A549 (cell line): ENCODE measurements at regions not wholly inside any gene's neighbourhood (a gene's known extent, or its start where the extent isn't known, plus 50 kb on each side); places are given as distances from the start of the nearest gene placed in this dataset.

Experiments used
- ATAC-seq, 2 experiments: fragments of 200-7000 bp in 1 of 2; fragments of >200 bp in 1 of 2; cut with Nextera tagmentation in 1 of 2; cut with Tn5 transposase in 1 of 2; 3 replicates each; pipeline versions ENCODE4 v1.8.0 to v1.9.1; 2018 to 2020; ENCODE audit warnings: mild to moderate bottlenecking in 1 of 2, moderate library complexity in 1 of 2
- CTCF ChIA-PET: fragments of 300-600 bp; sonication (Branson Sonifier 250); formaldehyde crosslinking; extraction: SDS; loops from one replicate; lab custom pipeline; 2021; ENCODE audit warnings: antibody characterized with exemption, inconsistent platforms; lab: Yijun Ruan, JAX
- POLR2A ChIA-PET: fragments of 350-600 bp; formaldehyde crosslinking; extraction: SDS; loops from one replicate; lab custom pipeline; 2021; ENCODE audit warnings: antibody characterized with exemption, inconsistent platforms; lab: Yijun Ruan, JAX
- DNase-seq, 2 experiments: peaks; one replicate each; pipeline versions ENCODE4 v3.0.0 to v3.0.0-alpha.2; 2011 to 2016; ENCODE audit warnings: low read depth in 1 of 2, low spot score in 1 of 2
- FAIRE-seq: peaks from 2 replicates; lab custom pipeline; 2011; peaks lifted over from hg19 to GRCh38; lab: Jason Lieb, UNC
- H3K27ac ChIP-seq, 2 experiments: fragments of >200 bp; sonication (Bioruptor Twin); formaldehyde crosslinking; 3 replicates each; pipeline ENCODE4 v1.5.1; 2016 to 2017
- H3K4me1 ChIP-seq: fragments of >200 bp; sonication (Bioruptor Twin); formaldehyde crosslinking; 3 replicates; pipeline ENCODE4 v1.6.1; 2016
- H3K4me2 ChIP-seq: fragments of >200 bp; sonication (Bioruptor Twin); formaldehyde crosslinking; 3 replicates; pipeline ENCODE4 v1.6.1; 2016
- H3K4me3 ChIP-seq: fragments of >200 bp; sonication (Bioruptor Twin); formaldehyde crosslinking; 3 replicates; pipeline ENCODE4 v1.5.1; 2016
- H3K9me3 ChIP-seq: fragments of >200 bp; sonication (Bioruptor Twin); formaldehyde crosslinking; 3 replicates; pipeline ENCODE4 v1.6.1; 2016
- BHLHE40 ChIP-seq: IDR thresholded peaks from 2 replicates; pipeline ENCODE4 v1.6.1; 2012; ENCODE audit warnings: low read depth, low read length, inconsistent platforms
- CHD2 ChIP-seq: fragments of 150-350 bp; IDR thresholded peaks from 2 replicates; pipeline ENCODE4 v1.6.1; 2014; ENCODE audit warnings: low read length; ENCODE audit not compliant: partially characterized antibody
- EHF ChIP-seq: fragments of 250-450 bp; sonication (Bioruptor Pico); IDR thresholded peaks from 2 replicates; pipeline ENCODE4 v1.5.0; 2020; ENCODE audit warnings: mild to moderate bottlenecking
- EHMT2 ChIP-seq: fragments of 200-600 bp; sonication (generic); IDR thresholded peaks from 2 replicates; pipeline ENCODE4 v1.6.1; 2016; ENCODE audit warnings: antibody characterized with exemption, low read depth, mild to moderate bottlenecking, moderate library complexity
- GATA3 ChIP-seq: IDR thresholded peaks from 2 replicates; pipeline ENCODE4 v1.6.1; 2012; ENCODE audit warnings: borderline replicate concordance
- HOXA7 ChIP-seq: fragments of 250-450 bp; sonication (Bioruptor Pico); IDR thresholded peaks from 2 replicates; pipeline ENCODE4 v1.5.0; 2020; ENCODE audit warnings: mild to moderate bottlenecking, moderate library complexity
- HOXB5 ChIP-seq: fragments of 250-450 bp; sonication (Bioruptor Pico); IDR thresholded peaks from 2 replicates; pipeline ENCODE4 v1.5.0; 2020; ENCODE audit warnings: mild to moderate bottlenecking, moderate library complexity
- JUNB ChIP-seq: fragments of >200 bp; sonication (Bioruptor Twin); formaldehyde crosslinking; IDR thresholded peaks from 2 replicates; pipeline ENCODE4 v1.6.1; 2016
- KDM1A ChIP-seq: fragments of 200-600 bp; sonication (generic); IDR thresholded peaks from 2 replicates; pipeline ENCODE4 v1.6.1; 2016; ENCODE audit warnings: low read depth, mild to moderate bottlenecking
- KDM5A ChIP-seq: fragments of 200-600 bp; sonication (generic); IDR thresholded peaks from 2 replicates; pipeline ENCODE4 v1.6.1; 2016; ENCODE audit warnings: antibody characterized with exemption, mild to moderate bottlenecking
- MAFK ChIP-seq: fragments of 450-650 bp; IDR thresholded peaks from 2 replicates; pipeline ENCODE4 v1.6.1; 2014; ENCODE audit not compliant: partially characterized antibody
- NR3C1 ChIP-seq: fragments of >200 bp; sonication (Bioruptor Twin); formaldehyde crosslinking; IDR thresholded peaks from 3 replicates; pipeline ENCODE4 v1.6.1; 2017
- POLR2A ChIP-seq: IDR thresholded peaks from 2 replicates; pipeline ENCODE4 v1.6.1; 2012; ENCODE audit warnings: mild to moderate bottlenecking, low read length
- RCOR1 ChIP-seq: fragments of 150-350 bp; IDR thresholded peaks from 2 replicates; pipeline ENCODE4 v1.6.1; 2014; ENCODE audit warnings: antibody characterized with exemption, low read length, low read depth
- SMC3 ChIP-seq: fragments of >200 bp; sonication (Bioruptor Twin); formaldehyde crosslinking; IDR thresholded peaks from 3 replicates; pipeline ENCODE4 v1.6.1; 2018; ENCODE audit warnings: inconsistent platforms
- SREBF2 ChIP-seq: fragments of 450-650 bp; IDR thresholded peaks from 2 replicates; pipeline ENCODE4 v1.6.1; 2014; ENCODE audit warnings: mild to moderate bottlenecking, moderate library complexity
- USF2 ChIP-seq: fragments of 450-650 bp; IDR thresholded peaks from 2 replicates; pipeline ENCODE4 v1.6.1; 2014; ENCODE audit warnings: antibody characterized with exemption
- ZC3H11A ChIP-seq: fragments of 450-650 bp; IDR thresholded peaks from 2 replicates; pipeline ENCODE4 v1.6.1; 2014; ENCODE audit warnings: antibody characterized with exemption, mild to moderate bottlenecking
- ZFP36 ChIP-seq: fragments of 450-650 bp; IDR thresholded peaks from 2 replicates; pipeline ENCODE4 v1.6.1; 2014; ENCODE audit warnings: borderline replicate concordance; ENCODE audit not compliant: partially characterized antibody
- WGBS: methylation state at CpG from one replicate; pipeline ENCODE4 v1.1.6; 2017; ENCODE audit errors: missing lambda C conversion rate; 5-methylcytosine and 5-hydroxymethylcytosine counted together
- TF ChIP-seq, protein P1 (sequence below): IDR thresholded peaks from 2 replicates; pipeline ENCODE4 v1.6.1; 2012; ENCODE audit warnings: low read depth, borderline replicate concordance
- TF ChIP-seq, protein P2 (sequence below): IDR thresholded peaks from 2 replicates; pipeline ENCODE4 v1.6.1; 2012
- TF ChIP-seq, protein P3 (sequence below): fragments of 200-600 bp; sonication (generic); IDR thresholded peaks from 2 replicates; pipeline ENCODE4 v1.6.1; 2016; ENCODE audit warnings: antibody characterized with exemption, mild to moderate bottlenecking, moderate library complexity
- TF ChIP-seq, protein P4 (sequence below): fragments of 250-450 bp; sonication (Bioruptor Pico); IDR thresholded peaks from 2 replicates; pipeline ENCODE4 v1.5.0; 2021; ENCODE audit warnings: mild to moderate bottlenecking, moderate library complexity, borderline replicate concordance
- TF ChIP-seq, protein P5 (sequence below): fragments of 250-450 bp; sonication (Bioruptor Pico); IDR thresholded peaks from 2 replicates; pipeline ENCODE4 v1.5.0; 2020; ENCODE audit warnings: low read depth, mild to moderate bottlenecking, moderate library complexity

- DNase-seq (no peak), ATAC-seq (no peak)
- TF ChIP-seq, protein P1, sequence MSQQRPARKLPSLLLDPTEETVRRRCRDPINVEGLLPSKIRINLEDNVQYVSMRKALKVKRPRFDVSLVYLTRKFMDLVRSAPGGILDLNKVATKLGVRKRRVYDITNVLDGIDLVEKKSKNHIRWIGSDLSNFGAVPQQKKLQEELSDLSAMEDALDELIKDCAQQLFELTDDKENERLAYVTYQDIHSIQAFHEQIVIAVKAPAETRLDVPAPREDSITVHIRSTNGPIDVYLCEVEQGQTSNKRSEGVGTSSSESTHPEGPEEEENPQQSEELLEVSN: no peak
- TF ChIP-seq HOXA7 (CRISPR knock-in tag): no peak
- TF ChIP-seq POLR2A: no peak
- TF ChIP-seq EHMT2: no peak
- TF ChIP-seq SMC3: no peak
- no peak for TF ChIP-seq NR3C1
- TF ChIP-seq ZC3H11A: no peak
- no peak for TF ChIP-seq KDM5A
- TF ChIP-seq JUNB: no peak
- TF ChIP-seq, protein P2, sequence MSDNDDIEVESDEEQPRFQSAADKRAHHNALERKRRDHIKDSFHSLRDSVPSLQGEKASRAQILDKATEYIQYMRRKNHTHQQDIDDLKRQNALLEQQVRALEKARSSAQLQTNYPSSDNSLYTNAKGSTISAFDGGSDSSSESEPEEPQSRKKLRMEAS: no peak
- no peak for TF ChIP-seq HOXB5 (CRISPR knock-in tag)
- TF ChIP-seq, all 56 proteins: peak for 0
- Histone ChIP-seq H3K4me3 (no peak overlapping the region), H3K9me3 (no peaks in the 10 kb centered on the region), H3K4me1 (no peaks in the 10 kb centered on the region), H3K27ac (no peak overlapping the region), H3K4me2 (no peak overlapping the region)
- no peak for FAIRE-seq
- ChIA-PET CTCF (interaction anchor here (0.7 to 1.1 kb wide), 2 partner anchors 130 to 1254 kb away, joined by 3 to 4 read pairs; no protein-coding TSS in a partner anchor), POLR2A (no interaction called here)
- WGBS: 53% methylated on average over 1 of the region's 4 CpGs
These were observed 111.2 kb upstream of the FAM174A start for GRCh38 chr5:100424017-100424416.

GRCh38 chr5:100423330-100423729 lies 111.8 kb upstream of the FAM174A start:
- ATAC-seq (no peak), FAIRE-seq (no peak)
- Histone ChIP-seq H3K4me2 (no peak overlapping the region), H3K9me3 (no peaks in the 10 kb centered on the region), H3K4me3 (no peak overlapping the region), H3K27ac (no peak overlapping the region)
- CTCF ChIA-PET: interaction anchor here (1.1 kb wide), 1 partner anchor 1255 kb away, joined by 3 read pairs; no protein-coding TSS in a partner anchor
- TF ChIP-seq, protein P3, sequence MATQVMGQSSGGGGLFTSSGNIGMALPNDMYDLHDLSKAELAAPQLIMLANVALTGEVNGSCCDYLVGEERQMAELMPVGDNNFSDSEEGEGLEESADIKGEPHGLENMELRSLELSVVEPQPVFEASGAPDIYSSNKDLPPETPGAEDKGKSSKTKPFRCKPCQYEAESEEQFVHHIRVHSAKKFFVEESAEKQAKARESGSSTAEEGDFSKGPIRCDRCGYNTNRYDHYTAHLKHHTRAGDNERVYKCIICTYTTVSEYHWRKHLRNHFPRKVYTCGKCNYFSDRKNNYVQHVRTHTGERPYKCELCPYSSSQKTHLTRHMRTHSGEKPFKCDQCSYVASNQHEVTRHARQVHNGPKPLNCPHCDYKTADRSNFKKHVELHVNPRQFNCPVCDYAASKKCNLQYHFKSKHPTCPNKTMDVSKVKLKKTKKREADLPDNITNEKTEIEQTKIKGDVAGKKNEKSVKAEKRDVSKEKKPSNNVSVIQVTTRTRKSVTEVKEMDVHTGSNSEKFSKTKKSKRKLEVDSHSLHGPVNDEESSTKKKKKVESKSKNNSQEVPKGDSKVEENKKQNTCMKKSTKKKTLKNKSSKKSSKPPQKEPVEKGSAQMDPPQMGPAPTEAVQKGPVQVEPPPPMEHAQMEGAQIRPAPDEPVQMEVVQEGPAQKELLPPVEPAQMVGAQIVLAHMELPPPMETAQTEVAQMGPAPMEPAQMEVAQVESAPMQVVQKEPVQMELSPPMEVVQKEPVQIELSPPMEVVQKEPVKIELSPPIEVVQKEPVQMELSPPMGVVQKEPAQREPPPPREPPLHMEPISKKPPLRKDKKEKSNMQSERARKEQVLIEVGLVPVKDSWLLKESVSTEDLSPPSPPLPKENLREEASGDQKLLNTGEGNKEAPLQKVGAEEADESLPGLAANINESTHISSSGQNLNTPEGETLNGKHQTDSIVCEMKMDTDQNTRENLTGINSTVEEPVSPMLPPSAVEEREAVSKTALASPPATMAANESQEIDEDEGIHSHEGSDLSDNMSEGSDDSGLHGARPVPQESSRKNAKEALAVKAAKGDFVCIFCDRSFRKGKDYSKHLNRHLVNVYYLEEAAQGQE: no peak
- TF ChIP-seq EHF (CRISPR knock-in tag) (no peak), RCOR1 (no peak)
- TF ChIP-seq, all 56 proteins: peak for 0
- DNase-seq: peak in 1 of 2 experiments; percentile 24
- 48% methylated on average over 5 of the region's 5 CpGs for WGBS
- H3K4me1 ChIP-seq: no peaks in the 10 kb centered on the region
- POLR2A ChIA-PET: no interaction called here

DNA sequence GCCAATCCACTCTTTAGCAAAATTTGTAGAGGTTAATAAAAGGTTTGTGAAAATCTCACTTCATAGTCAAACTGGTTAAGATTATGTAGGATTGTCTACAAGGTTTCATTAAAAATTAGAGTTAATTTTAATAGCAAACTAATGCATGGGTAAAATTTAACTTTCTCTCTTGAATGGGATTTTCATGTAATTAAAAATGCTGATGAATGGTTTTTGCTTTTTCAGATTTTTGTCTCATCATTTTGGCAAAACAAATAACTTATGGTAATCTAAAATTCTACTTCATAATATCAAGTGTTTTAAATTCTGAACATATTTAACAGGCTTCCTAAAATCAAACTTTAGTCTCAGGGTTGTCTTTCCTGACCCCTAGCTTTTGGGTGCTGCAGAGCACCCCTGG lies 113.8 kb upstream of the FAM174A start:
- ATAC-seq (no peak), FAIRE-seq (no peak), DNase-seq (no peak)
- TF ChIP-seq MAFK (peak; percentile 66), KDM1A (no peak)
- CTCF ChIA-PET: no interaction called here
- Histone ChIP-seq H3K9me3 (no peaks in the 10 kb centered on the region), H3K4me2 (no peak overlapping the region), H3K27ac (no peak overlapping the region), H3K4me3 (no peak overlapping the region), H3K4me1 (no peaks in the 10 kb centered on the region)
- POLR2A ChIA-PET: no interaction called here

- no peak for FAIRE-seq
- WGBS: 15% methylated on average over 1 of the region's 1 CpG
- Histone ChIP-seq H3K27ac (no peak overlapping the region), H3K4me2 (no peak overlapping the region), H3K4me1 (no peaks in the 10 kb centered on the region), H3K9me3 (no peaks in the 10 kb centered on the region), H3K4me3 (no peak overlapping the region)
- ChIA-PET POLR2A (no interaction called here), CTCF (no interaction called here)
- DNase-seq: no peak
- ATAC-seq: no peak
- TF ChIP-seq, protein P1: no peak
- TF ChIP-seq, protein P4, sequence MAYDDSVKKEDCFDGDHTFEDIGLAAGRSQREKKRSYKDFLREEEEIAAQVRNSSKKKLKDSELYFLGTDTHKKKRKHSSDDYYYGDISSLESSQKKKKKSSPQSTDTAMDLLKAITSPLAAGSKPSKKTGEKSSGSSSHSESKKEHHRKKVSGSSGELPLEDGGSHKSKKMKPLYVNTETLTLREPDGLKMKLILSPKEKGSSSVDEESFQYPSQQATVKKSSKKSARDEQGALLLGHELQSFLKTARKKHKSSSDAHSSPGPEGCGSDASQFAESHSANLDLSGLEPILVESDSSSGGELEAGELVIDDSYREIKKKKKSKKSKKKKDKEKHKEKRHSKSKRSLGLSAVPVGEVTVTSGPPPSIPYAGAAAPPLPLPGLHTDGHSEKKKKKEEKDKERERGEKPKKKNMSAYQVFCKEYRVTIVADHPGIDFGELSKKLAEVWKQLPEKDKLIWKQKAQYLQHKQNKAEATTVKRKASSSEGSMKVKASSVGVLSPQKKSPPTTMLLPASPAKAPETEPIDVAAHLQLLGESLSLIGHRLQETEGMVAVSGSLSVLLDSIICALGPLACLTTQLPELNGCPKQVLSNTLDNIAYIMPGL (CRISPR knock-in tag): no peak
- TF ChIP-seq ZFP36 (no peak), KDM1A (no peak), BHLHE40 (no peak), CHD2 (no peak), GATA3 (no peak), HOXB5 (CRISPR knock-in tag) (no peak), USF2 (no peak), SREBF2 (no peak)
- TF ChIP-seq, protein P5, sequence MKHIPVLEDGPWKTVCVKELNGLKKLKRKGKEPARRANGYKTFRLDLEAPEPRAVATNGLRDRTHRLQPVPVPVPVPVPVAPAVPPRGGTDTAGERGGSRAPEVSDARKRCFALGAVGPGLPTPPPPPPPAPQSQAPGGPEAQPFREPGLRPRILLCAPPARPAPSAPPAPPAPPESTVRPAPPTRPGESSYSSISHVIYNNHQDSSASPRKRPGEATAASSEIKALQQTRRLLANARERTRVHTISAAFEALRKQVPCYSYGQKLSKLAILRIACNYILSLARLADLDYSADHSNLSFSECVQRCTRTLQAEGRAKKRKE (CRISPR knock-in tag): no peak
These were observed 116.9 kb upstream of the FAM174A start for GRCh38 chr5:100418231-100418630.
